ENCODE measurements at regions not wholly inside any gene's neighbourhood (a gene's known extent, or its start where the extent isn't known, plus 50 kb on each side); places are given as distances from the start of the nearest gene placed in this dataset.

DNA sequence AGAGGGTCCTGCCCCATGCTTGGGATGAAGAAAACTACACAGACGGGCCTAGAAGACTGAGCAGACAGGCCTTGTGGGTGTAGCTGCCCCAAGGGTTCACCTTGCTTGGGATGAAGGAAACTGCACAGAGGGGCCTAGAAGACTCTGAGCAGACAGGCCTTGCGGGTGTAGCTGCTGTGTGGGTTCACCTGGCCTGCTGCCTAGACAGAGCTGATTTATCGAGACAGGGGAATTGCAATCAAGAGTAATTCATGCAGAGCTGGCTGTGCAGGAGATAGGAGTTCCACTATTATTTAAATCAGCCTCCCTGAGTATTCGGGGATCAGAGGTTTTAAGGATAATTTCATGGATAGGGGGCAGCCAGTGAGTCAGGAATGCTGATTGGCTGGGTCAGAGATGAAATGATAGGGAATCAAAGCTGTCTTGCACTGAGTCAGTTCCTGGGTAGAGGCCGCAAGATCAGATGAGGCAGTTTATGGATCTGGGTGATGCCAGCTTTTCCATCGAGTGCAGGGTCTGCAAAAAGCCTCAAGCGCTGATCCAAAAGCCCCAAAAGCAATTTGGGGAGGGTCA is 341.4 kb downstream of the GALR1 start:
- no peak for DNase-seq (ENCODE audit: low read depth)

DNA sequence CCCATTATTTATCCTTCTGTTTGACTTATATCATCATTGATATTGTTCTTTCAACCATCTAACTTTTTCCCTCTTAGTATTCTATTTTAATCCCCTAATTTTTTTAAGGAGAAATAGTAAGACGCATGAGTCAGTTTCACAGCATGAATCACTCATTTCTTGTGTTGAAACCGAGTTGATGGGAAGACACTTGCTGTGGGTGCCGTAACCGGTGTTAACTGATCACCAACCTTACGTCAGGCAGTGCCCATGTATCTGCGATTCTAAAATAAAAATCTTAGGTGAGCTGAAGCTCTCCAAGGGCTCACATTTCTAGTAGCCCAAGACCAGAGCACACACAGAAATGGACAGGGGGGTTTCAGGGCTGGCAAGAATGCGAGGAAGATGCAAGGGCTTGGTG is 348.1 kb downstream of the GALR1 start:
- DNase-seq (ENCODE audit: low read depth) = no peak

DNA sequence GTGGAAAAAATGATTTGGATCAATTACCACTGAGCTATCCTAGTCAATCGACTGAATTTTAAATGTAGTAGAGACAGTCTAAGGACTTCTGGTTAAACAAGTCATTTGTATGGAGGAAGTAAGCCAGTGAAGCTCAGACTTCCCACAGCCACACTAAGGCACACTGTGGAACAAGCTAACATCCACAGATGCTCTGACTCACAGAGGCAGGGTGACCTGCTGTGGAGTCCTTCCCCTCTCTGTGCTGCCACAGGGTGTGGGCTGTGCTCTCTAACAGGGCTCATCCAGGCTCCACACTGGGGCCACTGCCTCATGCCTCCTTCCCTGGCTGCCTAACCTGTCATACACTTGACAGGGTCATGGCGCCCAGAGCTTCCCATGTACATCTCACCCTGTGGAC is 351.0 kb downstream of the GALR1 start:
- DNase-seq (ENCODE audit: low read depth) = no peak

DNA sequence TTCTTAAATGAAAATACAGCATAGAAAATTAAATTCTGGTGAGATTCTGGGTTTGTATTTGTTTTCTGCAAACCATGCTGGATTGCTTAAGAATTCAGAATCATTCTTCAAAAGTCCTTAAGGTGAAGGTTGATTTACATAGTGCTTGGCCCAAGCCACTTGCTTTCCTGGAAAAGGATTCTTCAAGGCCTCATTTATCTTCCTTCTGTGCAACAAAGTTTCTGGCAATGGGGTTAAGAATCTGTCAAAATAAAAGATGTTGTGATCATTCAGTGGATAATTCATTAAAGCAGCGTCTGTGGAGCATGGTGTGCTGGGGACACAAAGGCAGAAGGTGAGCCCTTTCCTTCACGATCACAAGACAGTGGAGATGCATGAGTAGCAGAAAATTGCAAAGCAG is 351.9 kb downstream of the GALR1 start:
- DNase-seq (ENCODE audit: low read depth) = no peak

DNA sequence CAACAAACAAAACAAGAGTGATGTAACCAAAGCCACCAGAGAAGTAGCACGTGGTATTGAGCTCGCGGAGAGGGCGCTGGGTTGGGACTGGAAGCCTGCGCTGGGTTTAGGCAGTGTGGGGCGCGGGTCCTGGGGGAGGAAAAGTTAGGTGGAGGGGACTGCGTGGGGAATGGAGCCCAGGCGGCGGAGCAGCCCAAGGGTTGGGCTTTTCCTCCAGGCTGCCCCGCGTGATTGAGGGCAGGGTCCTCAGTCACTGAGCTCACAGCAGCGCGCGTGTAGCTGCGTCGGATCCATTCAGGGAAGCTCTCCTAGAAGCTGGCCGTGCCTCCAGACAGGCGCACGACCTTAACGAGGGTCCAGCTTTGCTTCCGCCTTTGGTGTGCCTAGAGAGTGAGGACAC is 357.4 kb downstream of the GALR1 start:
- DNase-seq (ENCODE audit: low read depth) = no peak

DNA sequence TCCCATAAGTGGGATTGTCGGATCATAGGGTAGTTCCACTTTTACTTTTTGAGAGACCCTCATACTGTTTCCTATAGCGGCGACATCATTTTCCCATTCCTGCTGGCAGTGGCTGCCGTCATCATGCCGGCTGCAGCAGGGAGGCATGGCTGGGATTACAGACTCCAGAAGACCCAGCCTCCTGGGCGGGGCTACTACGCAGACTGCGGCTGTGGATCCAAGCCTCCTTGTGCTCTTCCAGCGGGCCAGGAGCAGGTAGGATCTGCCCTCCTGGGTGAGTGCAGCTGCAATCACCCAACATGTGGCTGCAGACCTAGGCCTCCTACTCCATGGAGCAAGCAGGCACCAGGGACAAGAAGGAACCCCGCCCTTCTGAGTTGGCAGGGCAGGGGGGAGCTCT is 359.2 kb downstream of the GALR1 start:
- DNase-seq (ENCODE audit: low read depth) = no peak

DNA sequence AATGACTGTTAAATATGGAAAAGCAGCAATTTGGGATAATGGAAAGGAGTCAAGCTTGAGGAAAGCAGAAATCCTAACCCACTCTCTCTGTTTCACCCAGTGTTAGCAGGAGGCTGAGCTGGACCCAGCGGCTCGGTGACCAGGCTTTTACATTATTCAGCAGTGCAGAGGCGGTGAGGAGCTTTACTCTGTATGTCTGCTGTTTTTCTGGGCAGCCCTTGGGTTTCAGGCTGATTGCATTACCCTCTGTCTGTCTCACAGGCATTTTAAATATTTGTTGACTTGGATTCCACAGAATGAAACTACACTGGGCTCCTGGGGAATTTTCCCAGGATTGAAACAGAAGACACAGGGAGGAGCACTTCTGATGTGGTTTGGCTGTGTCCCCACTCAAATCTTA is 368.0 kb downstream of the GALR1 start:
- no peak for DNase-seq (ENCODE audit: low read depth)

DNA sequence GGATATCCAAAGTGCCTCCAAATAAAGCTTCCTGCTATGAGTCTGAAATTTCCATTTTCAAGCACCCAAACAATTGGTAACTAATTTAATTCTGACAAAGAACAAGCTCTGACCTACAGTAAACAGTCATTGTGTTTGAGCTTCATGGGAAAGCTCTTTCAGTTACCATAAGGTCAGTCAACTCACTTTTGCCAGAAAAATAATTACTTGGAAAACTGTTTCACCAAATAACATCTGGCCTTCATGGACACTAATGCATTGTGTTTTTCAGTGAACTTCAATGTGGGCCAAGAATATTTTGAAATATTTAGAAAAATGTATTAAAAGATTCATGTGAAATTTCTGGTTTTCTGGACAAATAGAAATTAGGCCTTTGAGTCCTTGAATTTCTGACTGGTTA is 369.9 kb downstream of the GALR1 start:
- no peak for DNase-seq (ENCODE audit: low read depth)

DNA sequence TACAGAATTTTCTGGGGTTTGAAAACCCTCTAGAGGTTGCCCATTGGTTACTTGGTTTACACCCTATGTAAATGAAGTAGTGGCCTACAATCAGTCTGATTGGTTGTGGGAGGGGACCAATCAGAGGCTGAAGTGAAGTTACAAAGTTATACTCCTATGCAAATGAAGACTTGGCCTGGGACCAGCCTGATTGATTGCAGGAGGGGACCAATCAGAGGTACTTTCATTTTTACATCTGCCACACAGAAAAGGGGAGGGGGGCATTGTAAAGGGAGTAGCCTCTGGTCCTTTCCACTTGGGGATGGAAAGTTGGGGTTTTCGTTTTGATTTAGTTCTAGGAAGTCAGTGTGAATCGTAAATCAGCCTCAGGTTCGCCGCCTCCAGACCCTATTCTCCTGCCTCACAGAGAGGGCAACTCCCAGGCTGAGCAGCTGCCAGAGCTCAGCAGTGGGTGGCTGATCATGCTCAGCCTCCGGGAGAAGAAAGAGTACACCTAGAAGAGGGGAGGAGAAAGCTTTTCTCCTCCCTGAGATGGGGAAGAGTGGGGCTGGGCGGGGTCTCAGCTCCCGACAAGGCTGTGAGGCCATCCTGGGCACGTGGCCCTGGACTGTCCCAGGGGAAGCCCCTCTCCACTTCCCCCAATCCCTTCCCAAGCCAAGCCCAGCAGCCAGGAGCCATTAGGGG is 372.5 kb downstream of the GALR1 start:
- DNase-seq (ENCODE audit: low read depth) = no peak

DNA sequence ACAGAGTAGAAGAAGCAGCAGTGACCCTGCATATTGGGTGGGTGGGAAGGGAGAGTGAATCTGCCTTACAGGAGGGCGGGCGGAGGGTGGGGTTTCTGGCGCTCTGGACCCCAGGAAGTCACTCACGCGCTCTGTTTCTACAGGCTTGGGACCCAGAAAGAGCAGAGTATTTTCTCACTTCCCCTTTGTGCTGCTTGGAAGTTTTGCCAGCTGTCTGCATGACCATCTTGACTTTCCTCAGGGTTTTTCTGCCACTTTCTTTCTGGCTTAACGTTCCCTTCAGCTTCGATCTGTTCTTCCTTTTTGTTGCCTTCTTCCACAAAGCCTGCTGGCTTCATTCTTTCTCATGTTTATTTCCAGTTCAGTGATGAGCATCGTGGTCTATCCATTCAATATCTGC is 383.1 kb downstream of the GALR1 start:
- no peak for DNase-seq (ENCODE audit: low read depth)

DNA sequence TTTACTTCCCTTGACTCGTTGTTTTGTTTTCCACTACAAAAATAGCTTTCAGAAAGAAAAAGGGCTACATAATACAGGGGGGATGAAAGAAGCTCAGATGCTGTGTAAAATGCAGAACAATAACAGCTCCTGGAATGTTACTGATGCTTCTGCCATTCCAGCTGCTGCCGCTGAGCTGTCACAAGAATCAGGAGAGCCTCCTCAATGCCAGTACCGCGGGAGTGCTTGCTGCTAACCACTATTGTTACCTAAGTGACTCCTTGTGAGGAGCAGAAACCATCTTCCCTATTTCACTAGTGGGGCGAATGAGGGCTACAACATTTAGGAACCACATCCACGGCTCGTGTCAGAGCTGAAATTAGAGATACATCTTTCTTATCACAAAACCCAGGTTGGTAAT is 384.8 kb downstream of the GALR1 start:
- no peak for DNase-seq (ENCODE audit: low read depth)

DNA sequence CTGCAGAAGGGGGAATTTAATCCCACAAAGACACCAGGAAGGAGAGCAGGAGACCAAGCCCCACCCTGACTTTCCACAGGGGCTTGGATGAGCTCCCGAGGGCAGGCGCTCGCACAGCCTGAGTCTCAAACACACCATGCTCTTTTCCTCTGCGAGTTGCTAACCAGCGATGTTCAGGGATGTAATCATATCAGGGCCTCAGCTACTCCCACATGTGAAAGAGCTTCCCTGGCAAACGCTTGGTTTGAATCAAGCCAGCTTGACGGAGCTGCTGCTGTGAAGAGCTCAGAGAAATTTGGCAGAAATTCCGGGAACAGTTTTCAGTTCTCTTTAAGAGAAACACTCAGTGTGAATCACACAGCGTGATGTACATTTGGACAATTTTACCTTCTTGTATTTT is 385.8 kb downstream of the GALR1 start:
- no peak for DNase-seq (ENCODE audit: low read depth)

DNA sequence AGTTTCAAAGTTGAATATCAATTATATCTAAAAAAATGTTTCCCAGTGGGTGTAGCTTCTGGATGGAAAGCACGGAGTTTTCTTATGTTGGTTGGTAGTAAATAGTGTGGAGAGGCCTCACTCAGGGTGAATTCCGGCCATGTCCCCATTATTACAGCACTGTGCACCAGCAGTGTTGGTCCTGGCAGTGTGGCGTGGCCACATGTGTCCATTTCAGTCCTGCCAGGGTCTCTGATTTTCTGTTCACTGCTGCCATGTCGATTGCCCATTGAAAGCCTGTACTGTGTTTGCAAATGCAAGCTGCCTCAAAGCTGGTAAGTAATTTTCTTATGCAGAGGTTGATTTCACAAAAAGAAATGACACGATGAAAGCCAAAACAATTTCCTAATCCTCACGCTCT is 386.2 kb downstream of the GALR1 start:
- no peak for DNase-seq (ENCODE audit: low read depth)

DNA sequence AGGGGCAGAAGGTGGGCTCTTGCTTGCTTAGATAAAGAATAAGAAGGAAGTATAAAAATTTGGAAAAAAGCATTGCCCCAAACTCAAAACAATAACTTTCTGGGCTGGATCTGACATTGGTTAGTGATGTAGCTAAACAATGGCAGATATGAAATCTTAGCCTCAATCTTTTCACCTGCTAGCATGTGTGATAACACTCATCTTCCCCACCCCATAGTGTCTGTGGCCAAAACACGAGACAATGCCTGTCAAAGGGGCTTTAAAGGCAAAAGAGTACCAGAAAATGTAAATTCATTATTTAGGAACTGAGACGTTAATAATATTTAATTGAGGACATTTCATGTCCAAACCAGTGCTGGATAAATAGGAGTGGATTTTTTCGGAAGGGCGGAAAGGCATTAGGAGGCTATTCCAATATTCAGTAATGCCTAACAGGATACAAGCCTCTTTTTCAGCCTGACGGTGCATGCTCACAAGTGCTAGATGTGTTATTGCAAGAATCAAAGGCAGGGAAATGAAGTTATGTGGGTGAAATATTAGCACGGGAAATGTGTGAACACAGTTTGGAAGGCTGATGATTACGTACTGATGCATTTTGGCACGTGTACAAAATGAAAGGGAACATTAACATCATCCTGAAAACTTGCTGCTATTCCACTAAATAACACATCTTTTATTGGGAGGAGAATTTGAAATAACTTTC is 395.7 kb downstream of the GALR1 start:
- no peak for DNase-seq (ENCODE audit: low read depth)

DNA sequence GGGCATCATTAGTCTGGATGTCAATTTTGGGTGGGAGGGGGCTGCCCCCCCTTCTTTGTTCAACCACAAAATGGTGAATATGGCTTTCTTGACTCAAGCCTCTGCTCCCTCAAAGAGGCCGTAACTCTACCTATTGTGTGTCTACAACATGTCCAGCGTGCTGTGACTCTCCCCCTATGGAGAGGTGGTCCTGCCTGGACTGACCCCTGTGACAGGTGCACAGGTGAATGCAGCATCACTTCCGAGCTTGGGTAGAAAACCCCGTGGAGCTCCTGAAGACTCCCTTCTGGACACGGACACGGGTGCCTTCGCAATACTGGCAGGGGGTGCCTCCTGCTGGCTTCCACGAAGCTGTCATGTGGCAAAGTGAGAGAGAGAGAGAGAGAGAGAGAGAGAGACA is 397.8 kb downstream of the GALR1 start:
- DNase-seq (ENCODE audit: low read depth) = no peak

DNA sequence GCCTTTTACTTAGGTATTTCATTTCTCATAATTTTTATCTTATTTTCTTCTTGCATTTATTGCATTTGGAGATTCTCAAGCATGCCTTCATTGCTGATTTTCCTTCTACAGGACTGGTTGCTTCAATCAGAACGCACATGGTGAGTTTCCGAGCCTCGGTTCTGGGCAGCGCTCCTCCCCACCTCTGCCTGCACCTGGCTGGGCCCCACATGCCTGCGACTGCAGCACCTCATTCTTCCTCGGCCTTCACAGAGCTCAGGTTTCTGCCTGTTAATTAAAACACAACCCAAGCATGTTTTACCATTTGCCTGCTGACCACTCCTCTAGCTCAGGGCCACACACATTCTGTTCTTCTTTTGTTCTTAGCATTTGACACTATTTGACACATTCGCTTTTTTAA is 398.8 kb downstream of the GALR1 start:
- DNase-seq (ENCODE audit: low read depth) = no peak

DNA sequence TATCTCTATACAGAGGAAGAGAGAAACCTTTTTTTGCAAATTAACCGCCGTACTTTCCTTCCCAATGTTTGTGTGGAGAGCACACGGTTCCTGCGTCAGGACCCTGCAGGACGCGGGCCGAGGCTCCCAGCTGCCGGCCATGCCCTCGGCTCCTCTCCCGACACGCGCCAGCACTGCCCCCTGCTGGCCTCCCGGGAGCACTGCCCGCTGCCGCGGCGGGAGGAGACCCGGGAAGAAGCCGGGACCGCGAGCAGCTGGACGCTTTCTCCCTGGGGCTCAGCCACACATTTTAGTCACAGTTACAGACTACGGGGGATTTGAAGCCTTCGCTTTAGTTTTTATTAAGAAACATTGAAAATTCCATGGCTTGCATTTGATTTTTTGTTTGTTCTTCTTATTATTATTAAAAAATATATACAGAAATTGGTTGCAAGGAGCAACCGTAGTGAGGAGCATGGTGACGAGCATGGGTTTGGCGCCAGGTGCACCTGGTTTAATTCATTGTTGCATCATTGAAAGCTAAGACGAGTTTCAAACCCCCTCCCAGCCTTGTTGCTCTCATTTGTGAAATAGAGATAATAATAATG is 401.2 kb downstream of the GALR1 start:
- DNase-seq (ENCODE audit: low read depth) = peak; percentile 27

DNA sequence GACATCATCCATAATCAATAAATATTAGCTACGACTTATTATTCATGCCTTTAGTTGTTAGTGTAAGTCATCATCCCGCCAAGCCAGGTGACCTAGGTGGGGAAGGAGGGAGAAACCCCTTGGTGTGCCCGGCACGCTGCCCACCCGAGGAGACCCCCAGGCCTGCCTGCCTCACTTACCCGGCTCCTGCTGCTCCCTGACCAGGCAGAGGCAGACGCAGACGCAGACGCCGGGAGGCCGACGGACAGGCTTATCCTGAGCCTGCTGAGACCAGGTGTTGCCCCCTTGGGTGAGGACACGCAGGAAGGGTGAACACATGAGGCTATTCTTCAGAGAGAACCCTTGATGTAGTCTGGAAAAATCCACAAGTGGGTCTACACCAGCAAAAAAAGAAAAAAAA is 401.8 kb downstream of the GALR1 start:
- no peak for DNase-seq (ENCODE audit: low read depth)

DNA sequence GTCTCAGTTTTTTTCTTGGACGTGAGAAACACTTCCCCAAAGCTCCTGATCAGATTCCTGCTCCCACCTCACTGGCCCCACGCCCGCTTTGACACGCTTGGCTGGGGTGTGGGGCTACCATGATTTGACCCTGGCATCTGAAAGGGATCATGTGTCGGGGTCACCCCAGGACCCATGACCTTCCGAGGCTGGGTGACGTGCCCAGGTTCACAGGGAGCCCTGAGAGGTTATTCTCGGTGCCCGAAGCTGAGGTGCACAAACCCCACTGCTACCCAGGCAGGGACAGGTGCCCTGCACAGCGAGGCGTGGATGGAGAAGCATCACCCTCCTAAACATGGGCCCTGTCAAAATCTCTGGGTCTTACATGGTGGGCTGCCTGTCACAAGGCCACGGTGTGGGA is 404.1 kb downstream of the GALR1 start:
- DNase-seq (ENCODE audit: low read depth) = no peak

DNA sequence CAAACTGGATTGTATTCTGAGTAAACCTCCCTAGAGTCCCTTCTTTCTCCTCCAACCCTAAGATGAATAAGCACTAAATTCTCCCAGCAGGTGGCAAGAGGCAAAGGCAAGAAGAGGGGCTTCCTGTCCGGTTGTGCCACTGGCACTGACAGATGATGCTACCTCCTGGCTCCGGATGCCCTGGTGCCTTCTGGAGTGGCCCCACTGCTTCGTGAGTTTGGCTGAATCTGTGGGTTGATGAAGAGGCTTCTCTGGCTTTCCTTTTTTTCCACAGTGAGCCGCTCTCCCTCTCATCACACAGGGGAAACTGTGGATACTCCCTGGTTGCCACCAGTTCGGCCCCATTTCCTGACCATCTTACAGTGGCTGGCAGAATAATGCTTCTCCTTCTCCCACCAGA is 404.7 kb downstream of the GALR1 start:
- DNase-seq (ENCODE audit: low read depth) = no peak

DNA sequence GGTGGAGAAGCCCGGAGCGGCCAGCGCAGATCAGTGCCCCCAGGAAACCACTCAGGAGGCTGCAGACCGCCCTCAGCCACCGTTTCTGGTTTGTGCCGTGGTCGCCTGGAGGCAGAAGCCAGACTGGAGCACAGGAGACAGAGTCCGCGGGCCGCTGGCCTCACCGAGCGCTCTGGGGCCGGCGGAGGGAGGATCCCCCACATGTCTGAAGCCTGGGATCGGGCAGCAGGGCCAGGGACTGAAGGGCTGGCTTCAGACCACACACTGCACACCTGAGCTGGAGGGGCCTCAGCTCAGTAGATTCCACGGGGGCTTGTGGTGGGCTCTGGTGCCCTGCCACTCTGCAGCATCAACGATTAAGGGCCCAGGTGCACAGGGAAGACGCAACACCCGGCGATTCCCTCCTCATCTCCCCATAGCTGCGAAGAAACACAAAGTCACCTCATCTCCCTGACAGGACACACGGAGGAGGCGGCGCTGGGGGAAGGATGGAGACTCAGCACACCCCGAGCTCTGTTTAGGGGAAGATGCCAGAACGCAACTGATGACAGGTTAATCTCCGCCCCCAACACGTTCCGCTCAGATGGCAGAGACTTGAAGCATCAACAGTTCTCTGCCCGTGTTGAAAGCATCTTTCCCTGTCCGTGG is 408.1 kb downstream of the GALR1 start:
- DNase-seq (ENCODE audit: low read depth) = no peak

DNA sequence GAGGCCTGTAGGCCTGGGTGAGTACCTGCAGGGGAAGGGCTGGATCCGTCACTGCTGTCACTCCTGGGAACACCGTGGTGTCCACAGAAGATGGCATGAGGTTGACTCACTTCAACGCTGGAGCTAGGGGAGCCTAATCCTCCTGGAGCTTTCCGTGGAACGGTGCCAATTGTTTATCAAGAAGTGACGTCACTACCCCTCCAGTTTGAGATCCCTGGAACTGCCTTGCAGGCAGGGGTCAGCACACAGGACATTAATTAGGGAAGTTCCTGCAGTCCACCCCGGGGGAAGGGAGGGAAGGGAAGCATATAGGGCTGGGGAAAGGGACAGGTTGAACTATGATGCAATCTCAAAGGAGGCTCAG is 408.6 kb downstream of the GALR1 start:
- DNase-seq (ENCODE audit: low read depth) = no peak
